ENCODE measurements at regions not wholly inside any gene's neighbourhood (a gene's known extent, or its start where the extent isn't known, plus 50 kb on each side); places are given as distances from the start of the nearest gene placed in this dataset.

GRCh38 chr7:42858570-42858969 is 53.3 kb downstream of the C7orf25 start:
- no peak for DNase-seq

- DNase-seq, result no peak
Measured at GRCh38 chr7:42856605-42856987, 55.3 kb downstream of the C7orf25 start.

GRCh38 chr7:42854571-42855118 is 57.2 kb downstream of the C7orf25 start:
- DNase-seq, result no peak

- no peak for DNase-seq
Measured at GRCh38 chr7:42852531-42852930, 59.3 kb downstream of the C7orf25 start.

- peak; percentile 7 to 51 for DNase-seq
Measured at GRCh38 chr7:42843205-42843800, 68.6 kb downstream of the C7orf25 start.

GRCh38 chr7:42834676-42835075 is 77.2 kb downstream of the C7orf25 start:
- no peak for DNase-seq

- DNase-seq, result no peak
Measured at GRCh38 chr7:42833411-42833810, 78.5 kb downstream of the C7orf25 start.

- DNase-seq, result no peak
Measured at GRCh38 chr7:42832667-42833066, 79.2 kb downstream of the C7orf25 start.

GRCh38 chr7:42831718-42832522 is 80.0 kb downstream of the C7orf25 start:
- DNase-seq, result no peak

GRCh38 chr7:42831006-42831717 is 80.7 kb downstream of the C7orf25 start:
- no peak for DNase-seq

- no peak for DNase-seq
Measured at GRCh38 chr7:42812779-42813178, 99.1 kb downstream of the C7orf25 start.

- DNase-seq, result no peak
Measured at GRCh38 chr7:42805601-42806000, 106.3 kb downstream of the C7orf25 start.

GRCh38 chr7:42794673-42795072 is 117.2 kb downstream of the C7orf25 start:
- DNase-seq, result no peak

- no peak for DNase-seq
Measured at GRCh38 chr7:42792841-42793240, 119.0 kb downstream of the C7orf25 start.

GRCh38 chr7:42790196-42790595 is 121.7 kb downstream of the C7orf25 start:
- no peak for DNase-seq

GRCh38 chr7:42774436-42774835 is 137.4 kb downstream of the C7orf25 start:
- DNase-seq, result no peak

GRCh38 chr7:42770114-42770513 is 141.8 kb downstream of the C7orf25 start:
- no peak for DNase-seq

- no peak for DNase-seq
Measured at GRCh38 chr7:42768045-42768444, 143.8 kb downstream of the C7orf25 start.

- no peak for DNase-seq
Measured at GRCh38 chr7:42766782-42767423, 145.0 kb downstream of the C7orf25 start.

GRCh38 chr7:42765931-42766330 is 145.9 kb downstream of the C7orf25 start:
- no peak for DNase-seq

GRCh38 chr7:42763137-42763551 is 148.7 kb downstream of the C7orf25 start:
- no peak for DNase-seq

- no peak for DNase-seq
Measured at GRCh38 chr7:42761486-42761885, 150.4 kb downstream of the C7orf25 start.

- DNase-seq, result no peak
Measured at GRCh38 chr7:42758124-42758523, 153.7 kb downstream of the C7orf25 start.
